Mesendoderm (in vitro differentiated cells): ENCODE measurements at regions not wholly inside any gene's neighbourhood (a gene's known extent, or its start where the extent isn't known, plus 50 kb on each side); places are given as distances from the start of the nearest gene placed in this dataset.

Experiments
- DNase-seq: peaks from one replicate; pipeline ENCODE4 v3.0.0; 2013
- H2AK5ac ChIP-seq: 2 replicates; pipeline ENCODE4 v1.6.1; 2013; ENCODE audit warnings: low read length, inconsistent platforms
- H2BK120ac ChIP-seq: 2 replicates; pipeline ENCODE4 v1.6.1; 2013; ENCODE audit warnings: low read depth, mild to moderate bottlenecking, low read length, moderate library complexity, mixed read lengths
- H2BK15ac ChIP-seq: replicated peaks from 2 replicates; pipeline ENCODE4 v1.6.1; 2013; ENCODE audit warnings: low read depth, mild to moderate bottlenecking, moderate library complexity
- H2BK5ac ChIP-seq: 2 replicates; pipeline ENCODE4 v1.6.1; 2013; ENCODE audit warnings: low read length, inconsistent platforms
- H3K18ac ChIP-seq: 2 replicates; pipeline ENCODE4 v1.6.1; 2013; ENCODE audit warnings: mild to moderate bottlenecking, low read length, mixed read lengths
- H3K23ac ChIP-seq: one replicate; pipeline ENCODE4 v1.6.1; 2013; ENCODE audit warnings: low read length
- H3K27ac ChIP-seq: 2 replicates; pipeline ENCODE4 v1.5.1; 2013; ENCODE audit warnings: low read depth, mild to moderate bottlenecking, inconsistent platforms, low read length, moderate library complexity
- H3K27me3 ChIP-seq: 2 replicates; pipeline ENCODE4 v1.6.1; 2013; ENCODE audit warnings: low read length, control low read depth, mild to moderate bottlenecking, inconsistent platforms; ENCODE audit not compliant: insufficient read depth, poor library complexity
- H3K36me3 ChIP-seq: 2 replicates; pipeline ENCODE4 v1.6.1; 2013; ENCODE audit warnings: low read length, inconsistent platforms; ENCODE audit not compliant: control insufficient read depth, insufficient read depth
- H3K4ac ChIP-seq: one replicate; pipeline ENCODE4 v1.6.1; 2013; ENCODE audit warnings: low read depth, mild to moderate bottlenecking, low read length, moderate library complexity
- H3K4me1 ChIP-seq: 2 replicates; pipeline ENCODE4 v1.6.1; 2013; ENCODE audit warnings: low read depth, low read length, inconsistent platforms; ENCODE audit not compliant: control insufficient read depth
- H3K4me2 ChIP-seq: 2 replicates; pipeline ENCODE4 v1.6.1; 2013; ENCODE audit warnings: low read length
- H3K4me3 ChIP-seq: 2 replicates; pipeline ENCODE4 v1.5.1; 2013; ENCODE audit warnings: mild to moderate bottlenecking, low read length
- H3K56ac ChIP-seq: one replicate; pipeline ENCODE4 v1.6.1; 2013; ENCODE audit warnings: low read length
- H3K79me1 ChIP-seq: 2 replicates; pipeline ENCODE4 v1.6.1; 2013; ENCODE audit warnings: low read length, inconsistent platforms
- H3K79me2 ChIP-seq: 2 replicates; pipeline ENCODE4 v1.6.1; 2013; ENCODE audit warnings: mild to moderate bottlenecking, low read length; ENCODE audit not compliant: control insufficient read depth, insufficient read depth
- H3K9ac ChIP-seq: 2 replicates; pipeline ENCODE4 v1.6.1; 2013; ENCODE audit warnings: low read length, inconsistent platforms
- H4K5ac ChIP-seq: one replicate; pipeline ENCODE4 v1.6.1; 2013; ENCODE audit warnings: low read length
- H4K8ac ChIP-seq: one replicate; pipeline ENCODE4 v1.6.1; 2013; ENCODE audit warnings: low read depth, mild to moderate bottlenecking, control low read depth, low read length, moderate library complexity
- WGBS: extraction: QIAGEN DNeasy Blood & Tissue Kit; methylation state at CpG from one replicate; pipeline ENCODE4 v1.1.7; 2013; ENCODE audit warnings: low lambda C conversion rate, missing lambda C conversion rate; ENCODE audit not compliant: insufficient coverage; ENCODE audit errors: extremely low coverage; 5-methylcytosine and 5-hydroxymethylcytosine counted together

- Histone ChIP-seq H2BK15ac (no peak overlapping the region), H3K4me2 (no peak overlapping the region), H3K36me3 (no peaks in the 10 kb centered on the region), H4K5ac (no peak overlapping the region), H3K18ac (no peak overlapping the region), H2BK5ac (no peak overlapping the region), H4K8ac (no peak overlapping the region), H3K79me1 (no peaks in the 10 kb centered on the region), H3K9ac (no peak overlapping the region), H2AK5ac (no peak overlapping the region), H3K79me2 (no peaks in the 10 kb centered on the region), H3K23ac (no peak overlapping the region), H3K4me3 (no peak overlapping the region), H3K56ac (no peak overlapping the region), H3K27me3 (no peaks in the 10 kb centered on the region), H3K4ac (no peak overlapping the region), H2BK120ac (no peak overlapping the region), H3K27ac (no peak overlapping the region), H3K4me1 (no peaks in the 10 kb centered on the region)
- DNase-seq, result no peak
- WGBS, result no CpG with 5 or more reads among the region's 2 CpGs
Measured at GRCh38 chr12:77388445-77389265, 323.3 kb upstream of the E2F7 start.

- H4K5ac ChIP-seq, result no peak overlapping the region
- DNase-seq, result no peak
- H3K18ac ChIP-seq, result no peak overlapping the region
- no peak overlapping the region for H3K56ac ChIP-seq
- H3K27me3 ChIP-seq, result no peaks in the 10 kb centered on the region
- H2BK120ac ChIP-seq, result no peak overlapping the region
- H3K4me3 ChIP-seq, result no peak overlapping the region
- H3K4me2 ChIP-seq, result no peak overlapping the region
- H3K27ac ChIP-seq, result no peak overlapping the region
- no peak overlapping the region for H4K8ac ChIP-seq
- no peak overlapping the region for H2AK5ac ChIP-seq
- H3K79me1 ChIP-seq, result no peaks in the 10 kb centered on the region
- H3K4me1 ChIP-seq, result no peaks in the 10 kb centered on the region
- no peak overlapping the region for H2BK5ac ChIP-seq
- H3K36me3 ChIP-seq, result no peaks in the 10 kb centered on the region
- H3K79me2 ChIP-seq, result no peaks in the 10 kb centered on the region
- no peak overlapping the region for H3K23ac ChIP-seq
- H2BK15ac ChIP-seq, result no peak overlapping the region
- no peak overlapping the region for H3K4ac ChIP-seq
- no CpG with 5 or more reads among the region's 1 CpG for WGBS
- H3K9ac ChIP-seq, result no peak overlapping the region
Measured at GRCh38 chr12:77387671-77388070, 322.3 kb upstream of the E2F7 start.

GRCh38 chr12:77387214-77387613 is 321.8 kb upstream of the E2F7 start:
- WGBS, result no CpG with 5 or more reads among the region's 3 CpGs
- H2AK5ac ChIP-seq, result no peak overlapping the region

GRCh38 chr12:77384941-77385340 is 319.6 kb upstream of the E2F7 start:
- Histone ChIP-seq H3K4me3 (no peak overlapping the region), H3K27ac (no peak overlapping the region), H3K23ac (no peak overlapping the region), H3K79me1 (no peaks in the 10 kb centered on the region), H2BK15ac (no peak overlapping the region), H3K56ac (no peak overlapping the region), H3K4me1 (no peaks in the 10 kb centered on the region), H3K4me2 (no peak overlapping the region), H2BK5ac (no peak overlapping the region), H2AK5ac (no peak overlapping the region), H2BK120ac (no peak overlapping the region), H3K36me3 (no peaks in the 10 kb centered on the region), H3K79me2 (no peaks in the 10 kb centered on the region), H3K9ac (no peak overlapping the region), H4K8ac (no peak overlapping the region), H4K5ac (no peak overlapping the region), H3K27me3 (no peaks in the 10 kb centered on the region), H3K4ac (no peak overlapping the region), H3K18ac (no peak overlapping the region)
- no CpG with 5 or more reads among the region's 3 CpGs for WGBS
- no peak for DNase-seq

More at GRCh38 chr12:77387214-77387613, 321.8 kb upstream of the E2F7 start:
- H3K4ac ChIP-seq, result no peak overlapping the region
- no peaks in the 10 kb centered on the region for H3K36me3 ChIP-seq
- no peak overlapping the region for H3K23ac ChIP-seq
- no peak overlapping the region for H3K56ac ChIP-seq
- no peak overlapping the region for H4K5ac ChIP-seq
- no peak overlapping the region for H2BK15ac ChIP-seq
- H3K79me2 ChIP-seq, result no peaks in the 10 kb centered on the region
- H2BK120ac ChIP-seq, result no peak overlapping the region
- no peak overlapping the region for H3K18ac ChIP-seq
- no peak overlapping the region for H3K4me3 ChIP-seq
- no peak overlapping the region for H3K9ac ChIP-seq
- H3K4me1 ChIP-seq, result no peaks in the 10 kb centered on the region
- DNase-seq, result no peak
- no peak overlapping the region for H3K27ac ChIP-seq
- H3K27me3 ChIP-seq, result no peaks in the 10 kb centered on the region
- no peak overlapping the region for H3K4me2 ChIP-seq
- no peaks in the 10 kb centered on the region for H3K79me1 ChIP-seq
- no peak overlapping the region for H4K8ac ChIP-seq
- H2BK5ac ChIP-seq, result no peak overlapping the region

- H3K79me2 ChIP-seq, result no peaks in the 10 kb centered on the region
- H3K9ac ChIP-seq, result no peak overlapping the region
- H3K79me1 ChIP-seq, result no peaks in the 10 kb centered on the region
- no peak overlapping the region for H3K56ac ChIP-seq
- H3K23ac ChIP-seq, result no peak overlapping the region
- H3K4me2 ChIP-seq, result no peak overlapping the region
- H3K4me3 ChIP-seq, result no peak overlapping the region
- H3K27ac ChIP-seq, result no peak overlapping the region
- H3K18ac ChIP-seq, result no peak overlapping the region
- H3K4ac ChIP-seq, result no peak overlapping the region
- H4K5ac ChIP-seq, result no peak overlapping the region
- no peak overlapping the region for H2BK5ac ChIP-seq
- H3K36me3 ChIP-seq, result no peaks in the 10 kb centered on the region
- H4K8ac ChIP-seq, result no peak overlapping the region
- no CpG with 5 or more reads among the region's 5 CpGs for WGBS
- H3K4me1 ChIP-seq, result no peaks in the 10 kb centered on the region
- peak; percentile 20 for DNase-seq
- no peak overlapping the region for H2BK15ac ChIP-seq
- no peak overlapping the region for H2BK120ac ChIP-seq
- H2AK5ac ChIP-seq, result no peak overlapping the region
- H3K27me3 ChIP-seq, result no peaks in the 10 kb centered on the region
Measured at GRCh38 chr12:77382096-77382742, 316.9 kb upstream of the E2F7 start.
